GM21737 (cell line): ENCODE measurements at regions not wholly inside any gene's neighbourhood (a gene's known extent, or its start where the extent isn't known, plus 50 kb on each side); places are given as distances from the start of the nearest gene placed in this dataset.
"Not testable (repeated sequence)": the region's sequence is repeated elsewhere in the genome, so short reads cannot be mapped to it uniquely, and the experiment has no call there.

Source experiments
- ATAC-seq: cut with Tn5 transposase; IDR thresholded peaks from one replicate; pipeline ENCODE4 v1.9.1; 2021; ENCODE audit warnings: mild to moderate bottlenecking, moderate library complexity; ENCODE audit not compliant: unreplicated experiment

GRCh38 chr12:91769736-91770135 is 375.9 kb downstream of the BTG1 start:
- ATAC-seq: no peak

GRCh38 chr12:91767237-91767636 is 378.4 kb downstream of the BTG1 start:
- ATAC-seq: no peak

- no peak for ATAC-seq
Observed at GRCh38 chr12:91766454-91766853, 379.2 kb downstream of the BTG1 start.

- ATAC-seq: no peak
Observed at GRCh38 chr12:91763654-91764370, 381.8 kb downstream of the BTG1 start.

- no peak for ATAC-seq
Observed at GRCh38 chr12:91753649-91754048, 392.0 kb downstream of the BTG1 start.

- ATAC-seq: no peak
Observed at GRCh38 chr12:91746976-91747375, 398.7 kb downstream of the BTG1 start.

GRCh38 chr12:91744597-91744996 is 401.0 kb downstream of the BTG1 start:
- no peak for ATAC-seq

- ATAC-seq: no peak
Observed at GRCh38 chr12:91743704-91744321, 401.8 kb downstream of the BTG1 start.

- ATAC-seq: no peak
Observed at GRCh38 chr12:91743280-91743679, 402.4 kb downstream of the BTG1 start.

GRCh38 chr12:91741932-91742331 is 403.7 kb downstream of the BTG1 start:
- ATAC-seq: no peak

GRCh38 chr12:91733846-91734245 is 411.8 kb downstream of the BTG1 start:
- not testable (repeated sequence) for ATAC-seq

- ATAC-seq: no peak
Observed at GRCh38 chr12:91732086-91732485, 413.6 kb downstream of the BTG1 start.

- no peak for ATAC-seq
Observed at GRCh38 chr12:91729543-91729942, 416.1 kb downstream of the BTG1 start.

GRCh38 chr12:91723191-91723590 is 422.5 kb downstream of the BTG1 start:
- ATAC-seq: no peak

GRCh38 chr12:91722072-91722471 is 423.6 kb downstream of the BTG1 start:
- no peak for ATAC-seq

GRCh38 chr12:91721023-91721422 is 424.6 kb downstream of the BTG1 start:
- ATAC-seq: no peak

GRCh38 chr12:91718326-91718725 is 427.3 kb downstream of the BTG1 start:
- no peak for ATAC-seq

GRCh38 chr12:91717804-91718203 is 427.8 kb downstream of the BTG1 start:
- no peak for ATAC-seq

- not testable (repeated sequence) for ATAC-seq
Observed at GRCh38 chr12:91711925-91712324, 433.7 kb downstream of the BTG1 start.

GRCh38 chr12:91706466-91706865 is 439.2 kb downstream of the BTG1 start:
- no peak for ATAC-seq

GRCh38 chr12:91704446-91704845 is 441.2 kb downstream of the BTG1 start:
- no peak for ATAC-seq

GRCh38 chr12:91703491-91704283 is 442.0 kb downstream of the BTG1 start:
- ATAC-seq: no peak
